ENCODE measurements at regions not wholly inside any gene's neighbourhood (a gene's known extent, or its start where the extent isn't known, plus 50 kb on each side); places are given as distances from the start of the nearest gene placed in this dataset.

- TF ChIP-seq POLR2A (IDR thresholded peaks at IDR 0.05; ENCODE audit: low read depth, low read length) (no peak), TAF1 (IDR thresholded peaks at IDR 0.05; ENCODE audit: low read depth, low read length) (no peak)
Observed at GRCh38 chr20:51286758-51287157, 255.8 kb downstream of the NFATC2 start.
